IMR-90 (cell line): ENCODE measurements at regions not wholly inside any gene's neighbourhood (a gene's known extent, or its start where the extent isn't known, plus 50 kb on each side); places are given as distances from the start of the nearest gene placed in this dataset.

Experiments used
- ATAC-seq: fragments of 200-7000 bp; cut with Tn5 transposase; 2 replicates; pipeline ENCODE4 v1.9.1; 2020; ENCODE audit warnings: low read depth, mild to moderate bottlenecking, moderate library complexity
- BruUV-seq: library from RNA; stranded (reverse); fragments of 400-500 nt; replicated peaks from 2 replicates; lab custom pipeline; 2021; lab: Mats Ljungman, UMichigan
- CTCF ChIA-PET: fragments of 300-600 bp; formaldehyde crosslinking; extraction: SDS; loops from one replicate; lab custom pipeline; 2021; ENCODE audit warnings: antibody characterized with exemption; lab: Yijun Ruan, JAX
- POLR2A ChIA-PET: fragments of 300-600 bp; sonication (Branson Sonifier 250); formaldehyde crosslinking; loops from one replicate; lab custom pipeline; 2022; ENCODE audit warnings: antibody characterized with exemption; ENCODE audit not compliant: unreplicated experiment; lab: Charles Lee
- DNase-seq: peaks from one replicate; pipeline ENCODE4 v3.0.0; 2013
- H2AFZ ChIP-seq: replicated peaks from 2 replicates; pipeline ENCODE3; 2013; ENCODE audit warnings: low read length, mild to moderate bottlenecking; ENCODE audit not compliant: poor library complexity
- H2AK5ac ChIP-seq: 2 replicates; pipeline ENCODE4 v1.6.1; 2013; ENCODE audit warnings: low read depth, low read length, inconsistent platforms
- H2AK9ac ChIP-seq: replicated peaks from 2 replicates; pipeline ENCODE3; 2013; ENCODE audit warnings: mild to moderate bottlenecking, low read depth, low read length, moderate library complexity; ENCODE audit not compliant: poor library complexity
- H2BK120ac ChIP-seq: 2 replicates; pipeline ENCODE4 v1.6.1; 2013; ENCODE audit warnings: low read depth, low read length, inconsistent platforms
- H2BK15ac ChIP-seq: 3 replicates; pipeline ENCODE4 v1.6.1; 2013; ENCODE audit warnings: low read depth, low read length, inconsistent platforms
- H2BK20ac ChIP-seq: 2 replicates; pipeline ENCODE4 v1.6.1; 2013; ENCODE audit warnings: low read depth, mild to moderate bottlenecking, inconsistent platforms, low read length, moderate library complexity
- H2BK5ac ChIP-seq: 2 replicates; pipeline ENCODE4 v1.6.1; 2013; ENCODE audit warnings: mild to moderate bottlenecking, low read depth, low read length, inconsistent platforms; ENCODE audit not compliant: poor library complexity, severe bottlenecking
- H3K14ac ChIP-seq: replicated peaks from 2 replicates; pipeline ENCODE4 v1.6.1; 2013; ENCODE audit warnings: low read depth, low read length, inconsistent platforms
- H3K18ac ChIP-seq: 2 replicates; pipeline ENCODE4 v1.6.1; 2013; ENCODE audit warnings: low read depth, low read length, control low read depth
- H3K23ac ChIP-seq: 2 replicates; pipeline ENCODE4 v1.6.1; 2013; ENCODE audit warnings: low read depth, low read length, inconsistent platforms
- H3K27ac ChIP-seq: 2 replicates; pipeline ENCODE4 v1.5.1; 2013; ENCODE audit warnings: mild to moderate bottlenecking, control low read depth, low read length; ENCODE audit not compliant: insufficient read depth
- H3K27me3 ChIP-seq: 2 replicates; pipeline ENCODE4 v1.6.1; 2013; ENCODE audit warnings: low read length; ENCODE audit not compliant: control insufficient read depth, insufficient read depth
- H3K36me3 ChIP-seq: 2 replicates; pipeline ENCODE4 v1.6.1; 2013; ENCODE audit warnings: low read length, mixed read lengths; ENCODE audit not compliant: control insufficient read depth, insufficient read depth
- H3K4ac ChIP-seq: 2 replicates; pipeline ENCODE4 v1.6.1; 2013; ENCODE audit warnings: low read depth, low read length, inconsistent platforms
- H3K4me1 ChIP-seq: 2 replicates; pipeline ENCODE4 v1.6.1; 2013; ENCODE audit warnings: low read length, mixed read lengths; ENCODE audit not compliant: control insufficient read depth, insufficient read depth
- H3K4me2 ChIP-seq: 2 replicates; pipeline ENCODE4 v1.6.1; 2013; ENCODE audit warnings: low read depth, mild to moderate bottlenecking, control low read depth, low read length, moderate library complexity
- H3K4me3 ChIP-seq: 2 replicates; pipeline ENCODE4 v1.5.1; 2013; ENCODE audit warnings: low read depth, mild to moderate bottlenecking, control low read depth, low read length, moderate library complexity; ENCODE audit not compliant: insufficient read depth
- H3K56ac ChIP-seq: 2 replicates; pipeline ENCODE4 v1.6.1; 2013; ENCODE audit warnings: low read length, inconsistent platforms; ENCODE audit not compliant: insufficient read depth; ENCODE audit errors: extremely low read depth
- H3K79me1 ChIP-seq, 2 experiments: 2 replicates each; pipeline ENCODE4 v1.6.1; 2013; ENCODE audit warnings: low read length in 2 of 2, inconsistent platforms in 1 of 2, low read depth in 1 of 2
- H3K9ac ChIP-seq: 2 replicates; pipeline ENCODE4 v1.6.1; 2013; ENCODE audit warnings: low read depth, low read length, control low read depth
- H3K9me1 ChIP-seq: 2 replicates; pipeline ENCODE4 v1.6.1; 2013; ENCODE audit warnings: low read length, inconsistent platforms; ENCODE audit not compliant: insufficient read depth
- H3K9me3 ChIP-seq: 2 replicates; pipeline ENCODE4 v1.6.1; 2013; ENCODE audit warnings: low read length; ENCODE audit not compliant: control insufficient read depth, insufficient read depth
- H4K20me1 ChIP-seq: 2 replicates; pipeline ENCODE4 v1.6.1; 2013; ENCODE audit warnings: low read length, inconsistent platforms; ENCODE audit not compliant: insufficient read depth
- H4K5ac ChIP-seq: 2 replicates; pipeline ENCODE4 v1.6.1; 2013; ENCODE audit warnings: mild to moderate bottlenecking, low read depth, low read length, control low read depth
- H4K8ac ChIP-seq, 2 experiments: 2 replicates each; pipeline ENCODE4 v1.6.1; 2013; ENCODE audit warnings: low read depth in 2 of 2, low read length in 2 of 2, control low read depth in 1 of 2, inconsistent platforms in 1 of 2
- H4K91ac ChIP-seq: 2 replicates; pipeline ENCODE4 v1.6.1; 2013; ENCODE audit warnings: low read depth, low read length, inconsistent platforms; ENCODE audit not compliant: insufficient read depth
- BHLHE40 ChIP-seq: fragments of 150-350 bp; IDR thresholded peaks from 2 replicates; pipeline ENCODE4 v1.6.1; 2016; ENCODE audit warnings: mild to moderate bottlenecking, low read depth, low read length
- CEBPB ChIP-seq: IDR thresholded peaks from 2 replicates; pipeline ENCODE4 v1.6.1; 2012; ENCODE audit warnings: low read depth, low read length, improper control_type of control experiment
- CHD1 ChIP-seq: IDR thresholded peaks from 2 replicates; pipeline ENCODE4 v1.6.1; 2012; ENCODE audit warnings: low read depth, low read length, improper control_type of control experiment
- ELK1 ChIP-seq: fragments of 150-350 bp; IDR thresholded peaks from 2 replicates; pipeline ENCODE4 v1.6.1; 2016; ENCODE audit warnings: low read depth, mild to moderate bottlenecking, low read length, moderate library complexity, borderline replicate concordance
- FOS ChIP-seq: fragments of 150-350 bp; IDR thresholded peaks from 2 replicates; pipeline ENCODE4 v1.6.1; 2016; ENCODE audit warnings: low read depth, low read length
- MAFK ChIP-seq: IDR thresholded peaks from 2 replicates; pipeline ENCODE4 v1.6.1; 2012; ENCODE audit warnings: low read depth, low read length, improper control_type of control experiment
- MAZ ChIP-seq: IDR thresholded peaks from 2 replicates; pipeline ENCODE4 v1.6.1; 2012; ENCODE audit warnings: low read depth, mild to moderate bottlenecking, low read length, improper control_type of control experiment, moderate library complexity, borderline replicate concordance
- MXI1 ChIP-seq: IDR thresholded peaks from 2 replicates; pipeline ENCODE4 v1.6.1; 2012; ENCODE audit warnings: low read depth, mild to moderate bottlenecking, low read length, moderate library complexity, borderline replicate concordance
- POLR2A ChIP-seq: IDR thresholded peaks from 2 replicates; pipeline ENCODE4 v1.6.1; 2012; ENCODE audit warnings: mild to moderate bottlenecking, low read depth, low read length
- RAD21 ChIP-seq: IDR thresholded peaks from 2 replicates; pipeline ENCODE4 v1.6.1; 2012; ENCODE audit warnings: low read length, improper control_type of control experiment
- RCOR1 ChIP-seq: IDR thresholded peaks from 2 replicates; pipeline ENCODE4 v1.6.1; 2012; ENCODE audit warnings: mild to moderate bottlenecking, low read length, improper control_type of control experiment; ENCODE audit not compliant: insufficient replicate concordance
- SMC3 ChIP-seq: fragments of 150-350 bp; IDR thresholded peaks from 2 replicates; pipeline ENCODE4 v1.6.1; 2016; ENCODE audit warnings: low read depth, mild to moderate bottlenecking, antibody characterized with exemption, low read length, moderate library complexity
- WGBS, 2 experiments: methylation state at CpG; one replicate each; pipeline versions ENCODE4 v1.1.5 to v1.1.7; 2013; ENCODE audit warnings: missing lambda C conversion rate in 2 of 2; ENCODE audit not compliant: insufficient read length in 1 of 2; ENCODE audit errors: extremely low coverage in 2 of 2; 5-methylcytosine and 5-hydroxymethylcytosine counted together
- dilution Hi-C: fragments of 300-500 bp; cut with HindIII; formaldehyde crosslinking; loops from one replicate; pipeline ENCODE4 v1.14.3; 2018; ENCODE audit warnings: low sequenced_read_pairs; ENCODE audit not compliant: unreplicated experiment
- in situ Hi-C: fragments of 300-500 bp; cut with MboI; formaldehyde crosslinking; loops from 3 replicates; pipeline ENCODE4 v1.14.3; 2019; ENCODE audit warnings: low sequenced_read_pairs, inconsistent platforms, mixed read lengths
- intact Hi-C: fragments of 100-400 bp; cut with micrococcal nuclease; formaldehyde crosslinking; loops from 2 replicates; pipeline ENCODE4 v1.10.0; 2022
- TF ChIP-seq, protein P1 (sequence below): fragments of 150-350 bp; IDR thresholded peaks from 2 replicates; pipeline ENCODE4 v1.6.1; 2017; ENCODE audit warnings: mild to moderate bottlenecking, antibody characterized with exemption, low read length, low read depth
- TF ChIP-seq, protein P2 (sequence below): conservative IDR thresholded peaks from 2 replicates; pipeline ENCODE4 v1.5.1; 2012; ENCODE audit warnings: mild to moderate bottlenecking, low read depth, low read length, improper control_type of control experiment

DNA sequence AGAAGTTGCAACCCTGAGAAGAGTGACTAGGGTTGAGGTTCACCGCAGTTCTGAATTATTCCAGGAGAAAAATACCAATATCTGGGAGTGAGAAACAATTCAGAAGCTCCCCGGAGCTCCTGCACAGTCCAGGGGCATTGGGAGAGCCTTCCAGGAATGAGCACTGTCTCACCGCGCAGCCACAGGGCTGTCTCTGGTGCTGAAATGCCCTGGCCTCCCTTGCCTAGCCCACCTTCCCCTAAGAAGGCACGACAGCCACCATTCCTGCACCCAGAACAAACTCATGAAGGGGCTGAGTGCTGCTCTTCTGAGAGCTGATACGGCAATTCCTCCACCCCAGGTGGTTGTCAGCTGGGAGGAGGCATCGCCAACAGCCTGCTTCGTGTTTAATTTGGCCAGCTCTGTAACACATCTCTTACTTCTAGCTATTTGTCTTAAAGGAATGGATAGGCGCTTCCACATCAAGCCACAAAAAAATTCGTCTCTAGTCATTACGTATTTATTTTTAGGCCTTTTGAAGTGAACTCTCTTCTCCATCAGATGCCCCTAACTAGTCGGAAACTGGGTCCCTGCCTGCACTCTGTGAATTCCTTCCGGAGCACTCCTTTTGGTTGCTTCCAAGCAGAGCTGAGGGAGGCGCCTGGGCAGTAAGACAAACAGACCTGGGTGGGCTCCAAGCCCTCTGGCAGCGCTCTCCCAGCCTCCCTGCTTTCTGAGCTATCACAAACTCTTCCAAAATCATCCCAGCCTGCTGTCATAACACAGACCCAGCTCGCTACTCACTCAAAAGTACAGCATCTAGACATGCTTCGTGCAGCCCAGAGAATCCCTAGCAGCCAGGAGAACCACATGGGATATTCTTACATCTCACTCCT, 120.5 kb upstream of the CCDC68 start:
- Histone ChIP-seq H4K5ac (no peak overlapping the region), H3K18ac (no peak overlapping the region), H3K4me1 (no peaks in the 10 kb centered on the region), H3K4me3 (no peak overlapping the region), H2BK15ac (no peak overlapping the region), H3K36me3 (no peaks in the 10 kb centered on the region), H3K4me2 (no peak overlapping the region), H3K27me3 (peaks cover 2% of the 10 kb centered on the region), H3K56ac (no peak overlapping the region), H3K9me3 (no peaks in the 10 kb centered on the region), H2BK120ac (no peak overlapping the region), H2AK9ac (no peak overlapping the region), H3K79me1 (no peaks in the 10 kb centered on the region), H2AK5ac (no peak overlapping the region), H3K9me1 (no peaks in the 10 kb centered on the region), H3K9ac (no peak overlapping the region), H4K8ac (no peak overlapping the region), H2BK5ac (no peak overlapping the region), H3K23ac (no peak overlapping the region), H2BK20ac (no peak overlapping the region), H2AFZ (no peak overlapping the region), H3K14ac (no peak overlapping the region), H3K27ac (no peak overlapping the region), H4K91ac (no peak overlapping the region), H4K20me1 (no peaks in the 10 kb centered on the region), H3K4ac (no peak overlapping the region)
- ChIA-PET CTCF (no interaction called here), POLR2A (no interaction called here)
- no TSS peak for BruUV-seq
- 24% methylated on average over 3 of the region's 17 CpGs; no CpG with 5 or more reads in 1 of the 2 experiments for WGBS, 2 experiments
- ATAC-seq = no peak
- in situ Hi-C loops (no loop called here), intact Hi-C loops (no loop called here), dilution Hi-C loops (no loop called here)
- DNase-seq = no peak
- no peak for TF ChIP-seq POLR2A
- TF ChIP-seq CEBPB = no peak
- no peak for TF ChIP-seq MAFK
- TF ChIP-seq, protein P1, sequence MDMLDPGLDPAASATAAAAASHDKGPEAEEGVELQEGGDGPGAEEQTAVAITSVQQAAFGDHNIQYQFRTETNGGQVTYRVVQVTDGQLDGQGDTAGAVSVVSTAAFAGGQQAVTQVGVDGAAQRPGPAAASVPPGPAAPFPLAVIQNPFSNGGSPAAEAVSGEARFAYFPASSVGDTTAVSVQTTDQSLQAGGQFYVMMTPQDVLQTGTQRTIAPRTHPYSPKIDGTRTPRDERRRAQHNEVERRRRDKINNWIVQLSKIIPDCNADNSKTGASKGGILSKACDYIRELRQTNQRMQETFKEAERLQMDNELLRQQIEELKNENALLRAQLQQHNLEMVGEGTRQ = no peak
- TF ChIP-seq FOS = no peak
- TF ChIP-seq BHLHE40 = no peak
- no peak for TF ChIP-seq CHD1
- TF ChIP-seq RCOR1 = no peak
- TF ChIP-seq SMC3 = no peak
- TF ChIP-seq ELK1 = no peak
- TF ChIP-seq MXI1 = no peak
- TF ChIP-seq, protein P2, sequence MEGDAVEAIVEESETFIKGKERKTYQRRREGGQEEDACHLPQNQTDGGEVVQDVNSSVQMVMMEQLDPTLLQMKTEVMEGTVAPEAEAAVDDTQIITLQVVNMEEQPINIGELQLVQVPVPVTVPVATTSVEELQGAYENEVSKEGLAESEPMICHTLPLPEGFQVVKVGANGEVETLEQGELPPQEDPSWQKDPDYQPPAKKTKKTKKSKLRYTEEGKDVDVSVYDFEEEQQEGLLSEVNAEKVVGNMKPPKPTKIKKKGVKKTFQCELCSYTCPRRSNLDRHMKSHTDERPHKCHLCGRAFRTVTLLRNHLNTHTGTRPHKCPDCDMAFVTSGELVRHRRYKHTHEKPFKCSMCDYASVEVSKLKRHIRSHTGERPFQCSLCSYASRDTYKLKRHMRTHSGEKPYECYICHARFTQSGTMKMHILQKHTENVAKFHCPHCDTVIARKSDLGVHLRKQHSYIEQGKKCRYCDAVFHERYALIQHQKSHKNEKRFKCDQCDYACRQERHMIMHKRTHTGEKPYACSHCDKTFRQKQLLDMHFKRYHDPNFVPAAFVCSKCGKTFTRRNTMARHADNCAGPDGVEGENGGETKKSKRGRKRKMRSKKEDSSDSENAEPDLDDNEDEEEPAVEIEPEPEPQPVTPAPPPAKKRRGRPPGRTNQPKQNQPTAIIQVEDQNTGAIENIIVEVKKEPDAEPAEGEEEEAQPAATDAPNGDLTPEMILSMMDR = no peak
- no peak for TF ChIP-seq MAZ
- TF ChIP-seq RAD21 = no peak
